GM10266 (cell line): ENCODE measurements at regions not wholly inside any gene's neighbourhood (a gene's known extent, or its start where the extent isn't known, plus 50 kb on each side); places are given as distances from the start of the nearest gene placed in this dataset.

Source experiments
- DNase-seq: peaks from one replicate; pipeline ENCODE4 v3.0.0; 2012; ENCODE audit errors: extremely low spot score
- CTCF ChIP-seq: IDR thresholded peaks from 2 replicates; pipeline ENCODE4 v1.5.1; 2012; ENCODE audit warnings: mild to moderate bottlenecking, low read depth; ENCODE audit not compliant: control insufficient read depth, insufficient read depth; ENCODE audit errors: missing control alignments

- DNase-seq: no peak
- TF ChIP-seq CTCF: no peak
Measured at GRCh38 chr10:124157271-124157681, 63.9 kb upstream of the CHST15 start.

- no peak for DNase-seq
- no peak for TF ChIP-seq CTCF
Measured at GRCh38 chr10:124156524-124157260, 63.3 kb upstream of the CHST15 start.

DNA sequence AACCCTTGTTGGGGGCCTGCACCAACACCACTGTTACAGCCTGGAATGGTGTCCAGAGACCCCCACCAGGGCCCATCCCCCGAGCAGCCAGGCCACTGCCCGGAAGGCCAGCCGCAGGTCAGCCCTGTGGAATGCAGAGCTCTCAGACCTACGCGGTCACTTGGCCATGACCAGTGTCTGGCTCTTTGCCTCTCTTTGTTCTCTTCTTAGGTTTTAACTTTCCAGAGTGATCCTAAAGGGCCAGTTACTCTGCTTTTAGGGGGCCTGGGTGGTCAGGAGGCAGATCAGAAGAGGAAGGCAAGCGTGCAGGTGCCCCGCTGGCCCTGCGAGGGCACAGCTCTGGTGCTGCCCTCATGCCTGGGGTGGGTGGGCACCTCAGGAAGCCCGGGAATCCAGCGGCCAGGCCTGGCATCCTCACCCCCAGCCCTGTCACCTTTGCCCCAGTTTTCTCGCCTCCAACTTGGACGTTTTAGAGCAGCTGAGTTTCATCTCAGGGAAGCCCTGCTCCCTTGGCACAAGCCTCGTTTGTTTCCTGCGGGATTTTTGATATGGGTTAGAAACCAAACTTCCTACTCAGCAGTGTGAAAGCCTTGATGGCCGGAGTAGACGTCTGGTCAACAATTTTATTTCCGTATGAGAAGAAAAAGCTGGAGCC is 62.5 kb upstream of the CHST15 start:
- TF ChIP-seq CTCF: no peak
- no peak for DNase-seq

DNA sequence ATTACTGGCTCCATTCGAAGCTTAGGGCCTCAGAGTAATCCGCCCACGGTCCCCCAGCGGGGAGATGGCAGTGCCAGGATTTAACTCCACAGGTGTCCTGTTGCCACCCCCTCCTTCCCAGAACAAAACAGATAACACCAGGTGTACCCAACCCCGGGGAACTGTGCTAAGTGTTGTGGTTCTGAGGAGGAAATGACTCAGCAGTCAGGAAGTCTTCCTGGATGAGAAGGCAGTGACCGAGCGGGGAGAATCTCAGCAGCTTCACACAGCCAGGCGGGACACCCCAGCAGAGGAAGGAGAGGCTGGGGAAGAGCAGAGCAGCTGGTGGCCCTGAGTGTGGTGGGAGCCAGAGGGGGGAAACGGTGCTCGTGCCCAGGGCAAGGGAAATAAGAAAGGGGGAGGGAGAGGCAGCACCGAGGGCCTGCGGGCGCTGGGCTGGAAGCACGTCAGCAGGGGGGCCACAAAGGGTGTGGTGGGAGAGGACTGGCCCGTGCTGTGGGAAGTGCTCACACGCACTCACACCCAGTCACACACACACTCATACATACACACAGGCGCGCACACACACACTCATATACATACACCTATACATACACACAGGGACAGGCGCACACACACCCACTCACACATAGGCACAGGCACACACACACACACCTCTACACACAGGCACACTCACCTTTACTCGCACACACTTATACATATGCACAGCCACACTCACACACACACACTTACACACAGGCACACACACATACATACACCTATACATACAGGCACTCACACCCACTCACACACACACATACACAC is 59.8 kb upstream of the CHST15 start:
- no peak for TF ChIP-seq CTCF
- peak; percentile 55 for DNase-seq

DNA sequence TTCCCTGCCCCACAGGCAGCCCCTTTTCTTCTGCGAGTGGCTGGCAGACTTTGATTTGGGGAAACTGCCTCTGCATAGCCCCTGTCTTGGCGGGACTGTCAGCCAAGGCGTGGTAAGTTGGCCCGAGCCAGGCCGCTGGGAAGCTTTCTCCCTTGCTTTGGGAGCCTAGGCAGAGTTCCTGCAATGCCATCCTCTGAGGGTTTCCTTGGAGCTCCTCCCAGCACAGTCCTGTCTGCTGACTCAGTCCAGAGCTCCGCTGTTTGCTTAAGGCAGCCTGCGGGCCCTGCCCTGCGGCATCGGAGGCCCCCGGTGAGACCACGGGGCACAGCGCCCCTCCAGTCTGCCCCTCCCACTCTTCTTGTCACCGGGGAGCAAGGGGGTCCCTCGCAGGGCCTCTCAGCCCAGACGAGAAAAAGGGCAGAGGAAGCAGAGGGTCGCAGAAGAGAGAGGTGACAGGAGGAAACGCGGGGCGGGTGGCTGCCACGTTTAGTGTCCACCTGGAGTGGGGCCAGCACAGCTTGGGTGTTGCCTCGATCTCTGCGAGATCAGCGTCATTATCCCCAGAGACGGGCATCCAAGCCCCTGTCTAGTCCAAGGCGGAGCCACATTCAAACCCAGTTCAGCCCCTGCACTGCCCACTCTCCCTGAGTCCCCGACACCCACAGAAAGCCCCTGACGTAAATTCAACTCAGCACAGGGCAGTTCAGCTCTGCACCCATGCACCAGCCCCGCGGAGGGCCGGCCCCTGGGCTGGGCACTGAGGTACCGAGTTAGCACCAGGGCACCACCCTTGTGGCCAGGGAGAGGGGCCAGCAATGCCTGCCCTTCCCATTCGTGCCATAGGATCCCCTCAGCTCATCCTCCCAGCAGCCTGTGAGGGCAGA is 59.0 kb upstream of the CHST15 start:
- no peak for DNase-seq
- no peak for TF ChIP-seq CTCF

DNA sequence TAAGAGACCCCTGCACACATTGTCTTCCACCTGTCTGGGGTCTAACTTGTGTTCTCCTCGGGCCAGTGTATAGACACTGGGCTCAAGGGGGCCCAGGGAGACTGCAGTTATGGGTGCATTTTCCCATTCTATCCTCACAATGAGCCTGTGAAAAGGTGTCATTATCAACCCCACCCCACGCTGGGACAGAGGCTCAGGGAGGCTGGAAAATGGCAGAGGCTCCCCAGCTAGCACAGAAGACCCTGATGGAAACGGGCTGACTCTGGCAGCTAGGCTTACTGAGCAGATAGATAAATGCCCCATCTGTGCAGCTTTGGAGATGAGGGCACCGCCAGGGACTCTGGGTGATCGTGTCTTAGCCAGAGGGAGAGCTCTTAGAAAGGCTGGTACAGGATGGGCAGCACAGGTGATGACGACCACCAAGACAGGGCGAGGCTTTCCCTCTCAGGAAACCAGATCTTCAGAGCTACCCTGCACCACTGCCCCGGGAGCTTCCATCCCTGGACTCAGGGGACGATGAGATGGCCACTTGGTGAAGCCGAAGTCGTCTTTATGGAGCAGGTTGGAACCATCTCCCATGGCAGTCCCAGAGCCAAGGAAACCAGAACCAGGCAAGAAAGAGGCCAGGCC is 58.2 kb upstream of the CHST15 start:
- DNase-seq: no peak
- TF ChIP-seq CTCF: no peak
